ENCODE measurements at regions not wholly inside any gene's neighbourhood (a gene's known extent, or its start where the extent isn't known, plus 50 kb on each side); places are given as distances from the start of the nearest gene placed in this dataset.
"Not testable (repeated sequence)": the region's sequence is repeated elsewhere in the genome, so short reads cannot be mapped to it uniquely, and the experiment has no call there.

- Mint-ChIP-seq H3K4me3 (no peak overlapping the region), H3K27me3 (peaks cover 2% of the 10 kb centered on the region), H3K36me3 (no peaks in the 10 kb centered on the region), H3K9me3 (ENCODE audit: low read depth) (no peaks in the 10 kb centered on the region), H3K4me1 (ENCODE audit: low read depth) (no peaks in the 10 kb centered on the region), H3K27ac (no peak overlapping the region)
Observed at GRCh38 chr11:82246926-82247325, 486.7 kb downstream of the FAM181B start.

GRCh38 chr11:82239498-82239897, 494.2 kb downstream of the FAM181B start:
- Mint-ChIP-seq H3K27me3 (peaks cover 2% of the 10 kb centered on the region), H3K27ac (no peak overlapping the region), H3K36me3 (peaks cover 2% of the 10 kb centered on the region), H3K4me3 (no peak overlapping the region), H3K4me1 (ENCODE audit: low read depth) (no peaks in the 10 kb centered on the region), H3K9me3 (ENCODE audit: low read depth) (no peaks in the 10 kb centered on the region)

- H3K9me3 Mint-ChIP-seq (ENCODE audit: low read depth) = no peaks in the 10 kb centered on the region
- no peaks in the 10 kb centered on the region for H3K4me1 Mint-ChIP-seq (ENCODE audit: low read depth)
- no peak overlapping the region for H3K27ac Mint-ChIP-seq
- H3K27me3 Mint-ChIP-seq = peaks cover 2% of the 10 kb centered on the region
- H3K4me3 Mint-ChIP-seq = no peak overlapping the region
- peaks cover 2% of the 10 kb centered on the region for H3K36me3 Mint-ChIP-seq
Observed at GRCh38 chr11:82234256-82234655, 499.4 kb downstream of the FAM181B start.

GRCh38 chr11:82233201-82233600, 500.5 kb downstream of the FAM181B start:
- peaks cover 2% of the 10 kb centered on the region for H3K36me3 Mint-ChIP-seq
- no peaks in the 10 kb centered on the region for H3K4me1 Mint-ChIP-seq (ENCODE audit: low read depth)
- no peak overlapping the region for H3K4me3 Mint-ChIP-seq
- peaks cover 2% of the 10 kb centered on the region for H3K27me3 Mint-ChIP-seq
- no peaks in the 10 kb centered on the region for H3K9me3 Mint-ChIP-seq (ENCODE audit: low read depth)
- H3K27ac Mint-ChIP-seq = no peak overlapping the region

GRCh38 chr11:82229341-82229740, 504.3 kb downstream of the FAM181B start:
- Mint-ChIP-seq H3K9me3 (ENCODE audit: low read depth) (no peaks in the 10 kb centered on the region), H3K27ac (no peak overlapping the region), H3K4me3 (no peak overlapping the region), H3K27me3 (no peaks in the 10 kb centered on the region), H3K4me1 (ENCODE audit: low read depth) (no peaks in the 10 kb centered on the region), H3K36me3 (no peaks in the 10 kb centered on the region)

GRCh38 chr11:82225930-82226329, 507.7 kb downstream of the FAM181B start:
- Mint-ChIP-seq H3K4me1 (ENCODE audit: low read depth) (no peaks in the 10 kb centered on the region), H3K27ac (no peak overlapping the region), H3K9me3 (ENCODE audit: low read depth) (no peaks in the 10 kb centered on the region), H3K4me3 (no peak overlapping the region), H3K27me3 (no peaks in the 10 kb centered on the region), H3K36me3 (no peaks in the 10 kb centered on the region)

- no peak overlapping the region for H3K4me3 Mint-ChIP-seq
- no peaks in the 10 kb centered on the region for H3K4me1 Mint-ChIP-seq (ENCODE audit: low read depth)
- H3K9me3 Mint-ChIP-seq (ENCODE audit: low read depth) = no peaks in the 10 kb centered on the region
- H3K27me3 Mint-ChIP-seq = no peaks in the 10 kb centered on the region
- H3K36me3 Mint-ChIP-seq = no peaks in the 10 kb centered on the region
- H3K27ac Mint-ChIP-seq = no peak overlapping the region
Observed at GRCh38 chr11:82225502-82225901, 508.2 kb downstream of the FAM181B start.

- Mint-ChIP-seq H3K27ac (no peak overlapping the region), H3K4me1 (ENCODE audit: low read depth) (no peaks in the 10 kb centered on the region), H3K36me3 (no peaks in the 10 kb centered on the region), H3K4me3 (no peak overlapping the region), H3K27me3 (peaks cover 4% of the 10 kb centered on the region), H3K9me3 (ENCODE audit: low read depth) (no peaks in the 10 kb centered on the region)
Observed at GRCh38 chr11:82216927-82217570, 516.6 kb downstream of the FAM181B start.

GRCh38 chr11:82210011-82210410, 523.7 kb downstream of the FAM181B start:
- Mint-ChIP-seq H3K27ac (no peak overlapping the region), H3K36me3 (no peaks in the 10 kb centered on the region), H3K4me3 (no peak overlapping the region), H3K4me1 (ENCODE audit: low read depth) (no peaks in the 10 kb centered on the region), H3K27me3 (no peaks in the 10 kb centered on the region), H3K9me3 (ENCODE audit: low read depth) (no peaks in the 10 kb centered on the region)

- Mint-ChIP-seq H3K36me3 (no peaks in the 10 kb centered on the region), H3K27me3 (no peaks in the 10 kb centered on the region), H3K27ac (no peak overlapping the region), H3K9me3 (ENCODE audit: low read depth) (no peaks in the 10 kb centered on the region), H3K4me1 (ENCODE audit: low read depth) (no peaks in the 10 kb centered on the region), H3K4me3 (no peak overlapping the region)
Observed at GRCh38 chr11:82195283-82195682, 538.4 kb downstream of the FAM181B start.

- no peak overlapping the region for H3K4me3 Mint-ChIP-seq
- H3K27me3 Mint-ChIP-seq = no peaks in the 10 kb centered on the region
- H3K36me3 Mint-ChIP-seq = no peaks in the 10 kb centered on the region
- H3K27ac Mint-ChIP-seq = no peak overlapping the region
- no peaks in the 10 kb centered on the region for H3K4me1 Mint-ChIP-seq (ENCODE audit: low read depth)
- H3K9me3 Mint-ChIP-seq (ENCODE audit: low read depth) = no peaks in the 10 kb centered on the region
Observed at GRCh38 chr11:82194521-82194920, 539.1 kb downstream of the FAM181B start.

GRCh38 chr11:82191695-82192094, 542.0 kb downstream of the FAM181B start:
- H3K27me3 Mint-ChIP-seq = no peaks in the 10 kb centered on the region
- no peaks in the 10 kb centered on the region for H3K36me3 Mint-ChIP-seq
- H3K4me3 Mint-ChIP-seq = no peak overlapping the region
- no peak overlapping the region for H3K27ac Mint-ChIP-seq
- H3K9me3 Mint-ChIP-seq (ENCODE audit: low read depth) = no peaks in the 10 kb centered on the region
- H3K4me1 Mint-ChIP-seq (ENCODE audit: low read depth) = no peaks in the 10 kb centered on the region

GRCh38 chr11:82185925-82186324, 547.7 kb downstream of the FAM181B start:
- Mint-ChIP-seq H3K9me3 (ENCODE audit: low read depth) (no peaks in the 10 kb centered on the region), H3K4me1 (ENCODE audit: low read depth) (no peaks in the 10 kb centered on the region), H3K27me3 (peaks cover 3% of the 10 kb centered on the region), H3K4me3 (no peak overlapping the region), H3K27ac (no peak overlapping the region), H3K36me3 (no peaks in the 10 kb centered on the region)

- Mint-ChIP-seq H3K4me1 (ENCODE audit: low read depth) (no peaks in the 10 kb centered on the region), H3K27ac (no peak overlapping the region), H3K27me3 (peaks cover 3% of the 10 kb centered on the region), H3K9me3 (ENCODE audit: low read depth) (no peaks in the 10 kb centered on the region), H3K4me3 (no peak overlapping the region), H3K36me3 (no peaks in the 10 kb centered on the region)
Observed at GRCh38 chr11:82184966-82185365, 548.7 kb downstream of the FAM181B start.

- Mint-ChIP-seq H3K27me3 (peaks cover 3% of the 10 kb centered on the region), H3K36me3 (no peaks in the 10 kb centered on the region), H3K4me1 (ENCODE audit: low read depth) (no peaks in the 10 kb centered on the region), H3K27ac (no peak overlapping the region), H3K4me3 (no peak overlapping the region), H3K9me3 (ENCODE audit: low read depth) (no peaks in the 10 kb centered on the region)
Observed at GRCh38 chr11:82183346-82183745, 550.3 kb downstream of the FAM181B start.

- H3K27me3 Mint-ChIP-seq; H3K36me3 Mint-ChIP-seq; H3K9me3 Mint-ChIP-seq (ENCODE audit: low read depth); H3K27ac Mint-ChIP-seq; H3K4me3 Mint-ChIP-seq; H3K4me1 Mint-ChIP-seq (ENCODE audit: low read depth): not testable (repeated sequence)
Observed at GRCh38 chr11:82182697-82183096, 551.0 kb downstream of the FAM181B start.
